WTC11 (cell line): ENCODE measurements at regions not wholly inside any gene's neighbourhood (a gene's known extent, or its start where the extent isn't known, plus 50 kb on each side); places are given as distances from the start of the nearest gene placed in this dataset.

Experiments
- ATAC-seq: fragments of 200-7000 bp; cut with Tn5 transposase; 2 replicates; pipeline ENCODE4 v1.10.0; 2021; ENCODE audit warnings: mild to moderate bottlenecking, moderate library complexity
- CTCF ChIA-PET: fragments of 300-600 bp; sonication (Branson Sonifier 250); formaldehyde crosslinking; loops from one replicate; lab custom pipeline; 2021; ENCODE audit warnings: antibody characterized with exemption; lab: Charles Lee
- POLR2A ChIA-PET: fragments of 350-600 bp; sonication (Branson Sonifier 250); formaldehyde crosslinking; loops from one replicate; lab custom pipeline; 2021; ENCODE audit warnings: antibody characterized with exemption; lab: Charles Lee
- DNase-seq: peaks from one replicate; pipeline ENCODE4 v3.0.0; 2021; ENCODE audit warnings: low spot score
- H3K27ac Mint-ChIP-seq: 2 replicates; pipeline ENCODE4 v1.8.0; 2021; ENCODE audit warnings: mixed read lengths
- H3K27me3 Mint-ChIP-seq: 2 replicates; pipeline ENCODE4 v1.8.0; 2021; ENCODE audit warnings: low read depth, mild to moderate bottlenecking, moderate library complexity, mixed read lengths
- H3K36me3 Mint-ChIP-seq: 2 replicates; pipeline ENCODE4 v1.8.0; 2021; ENCODE audit warnings: mixed read lengths
- H3K4me1 Mint-ChIP-seq: 2 replicates; pipeline ENCODE4 v1.8.0; 2022; ENCODE audit warnings: mixed read lengths
- H3K4me3 Mint-ChIP-seq: 2 replicates; pipeline ENCODE4 v1.8.0; 2021; ENCODE audit warnings: mild to moderate bottlenecking, moderate library complexity, mixed read lengths
- H3K9me3 Mint-ChIP-seq: 2 replicates; pipeline ENCODE4 v1.8.0; 2021; ENCODE audit warnings: mixed read lengths
- AFF4 ChIP-seq: sonication (generic); formaldehyde crosslinking; IDR thresholded peaks from 2 replicates; pipeline ENCODE4 v1.8.1; 2023; ENCODE audit warnings: mild to moderate bottlenecking, missing genetic modification reagents, borderline replicate concordance
- ATF2 ChIP-seq: sonication (generic); formaldehyde crosslinking; IDR thresholded peaks from 2 replicates; pipeline ENCODE4 v1.8.1; 2022; ENCODE audit warnings: low read depth, missing genetic modification reagents, borderline replicate concordance
- ATF3 ChIP-seq: sonication (generic); formaldehyde crosslinking; conservative IDR thresholded peaks from 2 replicates; pipeline ENCODE4 v1.8.1; 2022; ENCODE audit warnings: mild to moderate bottlenecking, missing genetic modification reagents
- ELF4 ChIP-seq: sonication (generic); formaldehyde crosslinking; IDR thresholded peaks from 2 replicates; pipeline ENCODE4 v1.8.1; 2022; ENCODE audit warnings: low read depth, mild to moderate bottlenecking, moderate library complexity, missing genetic modification reagents
- EMX1 ChIP-seq: fragments of 250-450 bp; sonication (Bioruptor Pico); IDR thresholded peaks from 2 replicates; pipeline ENCODE4 v1.8.0; 2021; ENCODE audit warnings: mild to moderate bottlenecking
- GABPB1 ChIP-seq: sonication (generic); formaldehyde crosslinking; IDR thresholded peaks from 2 replicates; pipeline ENCODE4 v1.8.1; 2023; ENCODE audit warnings: mild to moderate bottlenecking, missing genetic modification reagents
- GRHL2 ChIP-seq: fragments of 250-450 bp; sonication (Bioruptor Pico); IDR thresholded peaks from 2 replicates; pipeline ENCODE4 v1.8.0; 2022; ENCODE audit warnings: mild to moderate bottlenecking, moderate library complexity; ENCODE audit not compliant: insufficient replicate concordance, severe bottlenecking
- JAZF1 ChIP-seq: fragments of 250-450 bp; sonication (Bioruptor Pico); IDR thresholded peaks from 2 replicates; pipeline ENCODE4 v1.9.0; 2021; ENCODE audit warnings: moderate library complexity, mild to moderate bottlenecking, inconsistent platforms
- MXD4 ChIP-seq: fragments of 250-450 bp; sonication (Bioruptor Pico); IDR thresholded peaks from 2 replicates; pipeline ENCODE4 v1.8.0; 2021; ENCODE audit warnings: mild to moderate bottlenecking, moderate library complexity, borderline replicate concordance
- NFATC4 ChIP-seq: fragments of 250-450 bp; sonication (Bioruptor Pico); IDR thresholded peaks from 2 replicates; pipeline ENCODE4 v1.9.0; 2021; ENCODE audit warnings: mild to moderate bottlenecking
- NFE2L1 ChIP-seq: sonication (generic); formaldehyde crosslinking; IDR thresholded peaks from 2 replicates; pipeline ENCODE4 v1.8.1; 2023; ENCODE audit warnings: missing genetic modification reagents
- NFYB ChIP-seq: sonication (generic); formaldehyde crosslinking; conservative IDR thresholded peaks from 2 replicates; pipeline ENCODE4 v1.8.0; 2022; ENCODE audit warnings: low read depth, missing genetic modification reagents
- OVOL2 ChIP-seq: fragments of 250-450 bp; sonication (Bioruptor Pico); IDR thresholded peaks from 2 replicates; pipeline ENCODE4 v1.9.0; 2021; ENCODE audit warnings: mild to moderate bottlenecking, borderline replicate concordance
- PREB ChIP-seq: sonication (generic); formaldehyde crosslinking; IDR thresholded peaks from 2 replicates; pipeline ENCODE4 v1.8.1; 2022; ENCODE audit warnings: mild to moderate bottlenecking, missing genetic modification reagents, moderate library complexity, borderline replicate concordance
- RORB ChIP-seq: fragments of 250-450 bp; sonication (Bioruptor Pico); IDR thresholded peaks from 2 replicates; pipeline ENCODE4 v1.9.0; 2021; ENCODE audit warnings: mild to moderate bottlenecking
- STAT6 ChIP-seq: sonication (generic); formaldehyde crosslinking; conservative IDR thresholded peaks from 2 replicates; pipeline ENCODE4 v1.8.1; 2023; ENCODE audit warnings: mild to moderate bottlenecking, low read depth, missing genetic modification reagents, moderate library complexity
- TEAD4 ChIP-seq: sonication (generic); formaldehyde crosslinking; IDR thresholded peaks from 2 replicates; pipeline ENCODE4 v1.8.0; 2022; ENCODE audit warnings: mild to moderate bottlenecking, missing genetic modification reagents
- ZNF219 ChIP-seq: sonication (generic); formaldehyde crosslinking; IDR thresholded peaks from 2 replicates; pipeline ENCODE4 v1.8.0; 2023; ENCODE audit warnings: missing genetic modification reagents, mild to moderate bottlenecking, borderline replicate concordance
- ZNF423 ChIP-seq: fragments of 250-450 bp; sonication (Bioruptor Pico); IDR thresholded peaks from 2 replicates; pipeline ENCODE4 v2.1.2; 2022; ENCODE audit warnings: mild to moderate bottlenecking, moderate library complexity

- TF ChIP-seq STAT6 (CRISPR knock-in tag) (no peak), PREB (CRISPR knock-in tag) (no peak), NFYB (no peak), RORB (CRISPR knock-in tag) (no peak), GABPB1 (CRISPR knock-in tag) (no peak), TEAD4 (CRISPR knock-in tag) (no peak), JAZF1 (CRISPR knock-in tag) (no peak), OVOL2 (CRISPR knock-in tag) (no peak), NFATC4 (no peak), MXD4 (CRISPR knock-in tag) (no peak), ATF2 (no peak)
Measured at GRCh38 chr6:40166963-40167362, 232.7 kb upstream of the MOCS1 start (continued).

- Mint-ChIP-seq H3K9me3 (no peaks in the 10 kb centered on the region), H3K36me3 (no peaks in the 10 kb centered on the region), H3K27ac (no peak overlapping the region), H3K27me3 (peaks cover 7% of the 10 kb centered on the region; the same call in 1 of the 2 replicates), H3K4me3 (no peak overlapping the region), H3K4me1 (peaks cover 9% of the 10 kb centered on the region)
- DNase-seq (no peak), ATAC-seq (no peak)
- no peak for TF ChIP-seq ZNF423 (CRISPR knock-in tag)
- CTCF ChIA-PET, result interaction anchor here (1.8 kb wide), 1 partner anchor 121 kb away, joined by 7 read pairs; no protein-coding TSS in a partner anchor
- POLR2A ChIA-PET, result no interaction called here
Measured at GRCh38 chr6:40165036-40165709, 230.9 kb upstream of the MOCS1 start.

- DNase-seq, result peak; percentile 33
- H3K27ac Mint-ChIP-seq, result no peak overlapping the region
- peaks cover 8% of the 10 kb centered on the region for H3K4me1 Mint-ChIP-seq
- H3K36me3 Mint-ChIP-seq, result no peaks in the 10 kb centered on the region
- CTCF ChIA-PET, result interaction anchor here (0.6 to 1.8 kb wide), 4 partner anchors 63 to 1802 kb away, joined by 3 to 7 read pairs (median 4); partner anchors contain the start of gene LRFN2
- peaks cover 7% of the 10 kb centered on the region; the same call in 1 of the 2 replicates for H3K27me3 Mint-ChIP-seq
- POLR2A ChIA-PET, result interaction anchor here (0.6 kb wide), 2 partner anchors 22 to 59 kb away, joined by 3 read pairs; no protein-coding TSS in a partner anchor
- ATAC-seq, result peak; percentile 91
- H3K9me3 Mint-ChIP-seq, result no peaks in the 10 kb centered on the region
- no peak overlapping the region for H3K4me3 Mint-ChIP-seq
- TF ChIP-seq NFE2L1 (CRISPR knock-in tag) (no peak), NFYB (peak; percentile 72)
- TF ChIP-seq, all 79 proteins: peak for 1
Measured at GRCh38 chr6:40164345-40164755, 230.1 kb upstream of the MOCS1 start.

GRCh38 chr6:40163924-40164323, 229.7 kb upstream of the MOCS1 start:
- Mint-ChIP-seq H3K4me3 (no peak overlapping the region), H3K36me3 (no peaks in the 10 kb centered on the region), H3K9me3 (no peaks in the 10 kb centered on the region), H3K27me3 (peaks cover 7% of the 10 kb centered on the region; the same call in 1 of the 2 replicates), H3K4me1 (peaks cover 8% of the 10 kb centered on the region), H3K27ac (no peak overlapping the region)
- ATAC-seq, result no peak
- no peak for DNase-seq
- POLR2A ChIA-PET, result interaction anchor here (0.6 kb wide), 2 partner anchors 23 to 59 kb away, joined by 3 read pairs; no protein-coding TSS in a partner anchor
- CTCF ChIA-PET, result interaction anchor here (0.6 to 1.8 kb wide), 4 partner anchors 63 to 1803 kb away, joined by 3 to 7 read pairs (median 4); partner anchors contain the start of gene LRFN2
- TF ChIP-seq ELF4 (CRISPR knock-in tag), result no peak
- TF ChIP-seq EMX1, result no peak
- TF ChIP-seq GRHL2, result no peak
- TF ChIP-seq ATF3 (CRISPR knock-in tag), result no peak
- TF ChIP-seq AFF4 (CRISPR knock-in tag), result no peak
- TF ChIP-seq ZNF219 (CRISPR knock-in tag), result no peak
